H1 (cell line): ENCODE measurements at regions not wholly inside any gene's neighbourhood (a gene's known extent, or its start where the extent isn't known, plus 50 kb on each side); places are given as distances from the start of the nearest gene placed in this dataset.

Source experiments
- SP4 ChIP-seq: IDR thresholded peaks from 2 replicates; pipeline ENCODE4 v1.6.1; 2012; ENCODE audit warnings: low read length, inconsistent platforms
- TBP ChIP-seq: IDR thresholded peaks from 2 replicates; pipeline ENCODE4 v1.6.1; 2011; ENCODE audit warnings: low read depth, low read length, improper control_type of control experiment
- TF ChIP-seq, protein P1 (sequence below): fragments of 300-600 bp; sonication (generic); IDR thresholded peaks from 2 replicates; pipeline ENCODE4 v1.7.1; 2012; ENCODE audit warnings: low read length, moderate library complexity, mild to moderate bottlenecking, inconsistent platforms; ENCODE audit not compliant: insufficient replicate concordance

DNA sequence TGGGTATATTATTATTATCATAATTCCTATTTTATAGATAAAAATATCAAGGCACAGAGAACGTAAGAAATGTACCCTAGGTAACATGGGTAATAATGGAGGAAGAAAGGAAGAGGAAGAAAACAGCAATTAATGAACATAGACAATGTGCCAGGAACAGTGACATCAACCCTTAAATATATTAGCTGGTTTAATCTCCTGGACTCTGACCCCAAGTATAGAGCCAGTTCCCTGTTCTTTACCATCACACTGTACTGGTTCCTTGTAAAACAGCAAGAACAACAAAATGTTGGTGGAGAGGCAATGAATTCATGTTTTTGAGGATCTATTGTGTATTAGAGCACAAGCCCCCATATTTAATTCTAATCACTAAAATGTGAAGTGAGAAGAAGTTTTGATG, 192.1 kb downstream of the SMC2 start (continued):
- TF ChIP-seq, protein P1, sequence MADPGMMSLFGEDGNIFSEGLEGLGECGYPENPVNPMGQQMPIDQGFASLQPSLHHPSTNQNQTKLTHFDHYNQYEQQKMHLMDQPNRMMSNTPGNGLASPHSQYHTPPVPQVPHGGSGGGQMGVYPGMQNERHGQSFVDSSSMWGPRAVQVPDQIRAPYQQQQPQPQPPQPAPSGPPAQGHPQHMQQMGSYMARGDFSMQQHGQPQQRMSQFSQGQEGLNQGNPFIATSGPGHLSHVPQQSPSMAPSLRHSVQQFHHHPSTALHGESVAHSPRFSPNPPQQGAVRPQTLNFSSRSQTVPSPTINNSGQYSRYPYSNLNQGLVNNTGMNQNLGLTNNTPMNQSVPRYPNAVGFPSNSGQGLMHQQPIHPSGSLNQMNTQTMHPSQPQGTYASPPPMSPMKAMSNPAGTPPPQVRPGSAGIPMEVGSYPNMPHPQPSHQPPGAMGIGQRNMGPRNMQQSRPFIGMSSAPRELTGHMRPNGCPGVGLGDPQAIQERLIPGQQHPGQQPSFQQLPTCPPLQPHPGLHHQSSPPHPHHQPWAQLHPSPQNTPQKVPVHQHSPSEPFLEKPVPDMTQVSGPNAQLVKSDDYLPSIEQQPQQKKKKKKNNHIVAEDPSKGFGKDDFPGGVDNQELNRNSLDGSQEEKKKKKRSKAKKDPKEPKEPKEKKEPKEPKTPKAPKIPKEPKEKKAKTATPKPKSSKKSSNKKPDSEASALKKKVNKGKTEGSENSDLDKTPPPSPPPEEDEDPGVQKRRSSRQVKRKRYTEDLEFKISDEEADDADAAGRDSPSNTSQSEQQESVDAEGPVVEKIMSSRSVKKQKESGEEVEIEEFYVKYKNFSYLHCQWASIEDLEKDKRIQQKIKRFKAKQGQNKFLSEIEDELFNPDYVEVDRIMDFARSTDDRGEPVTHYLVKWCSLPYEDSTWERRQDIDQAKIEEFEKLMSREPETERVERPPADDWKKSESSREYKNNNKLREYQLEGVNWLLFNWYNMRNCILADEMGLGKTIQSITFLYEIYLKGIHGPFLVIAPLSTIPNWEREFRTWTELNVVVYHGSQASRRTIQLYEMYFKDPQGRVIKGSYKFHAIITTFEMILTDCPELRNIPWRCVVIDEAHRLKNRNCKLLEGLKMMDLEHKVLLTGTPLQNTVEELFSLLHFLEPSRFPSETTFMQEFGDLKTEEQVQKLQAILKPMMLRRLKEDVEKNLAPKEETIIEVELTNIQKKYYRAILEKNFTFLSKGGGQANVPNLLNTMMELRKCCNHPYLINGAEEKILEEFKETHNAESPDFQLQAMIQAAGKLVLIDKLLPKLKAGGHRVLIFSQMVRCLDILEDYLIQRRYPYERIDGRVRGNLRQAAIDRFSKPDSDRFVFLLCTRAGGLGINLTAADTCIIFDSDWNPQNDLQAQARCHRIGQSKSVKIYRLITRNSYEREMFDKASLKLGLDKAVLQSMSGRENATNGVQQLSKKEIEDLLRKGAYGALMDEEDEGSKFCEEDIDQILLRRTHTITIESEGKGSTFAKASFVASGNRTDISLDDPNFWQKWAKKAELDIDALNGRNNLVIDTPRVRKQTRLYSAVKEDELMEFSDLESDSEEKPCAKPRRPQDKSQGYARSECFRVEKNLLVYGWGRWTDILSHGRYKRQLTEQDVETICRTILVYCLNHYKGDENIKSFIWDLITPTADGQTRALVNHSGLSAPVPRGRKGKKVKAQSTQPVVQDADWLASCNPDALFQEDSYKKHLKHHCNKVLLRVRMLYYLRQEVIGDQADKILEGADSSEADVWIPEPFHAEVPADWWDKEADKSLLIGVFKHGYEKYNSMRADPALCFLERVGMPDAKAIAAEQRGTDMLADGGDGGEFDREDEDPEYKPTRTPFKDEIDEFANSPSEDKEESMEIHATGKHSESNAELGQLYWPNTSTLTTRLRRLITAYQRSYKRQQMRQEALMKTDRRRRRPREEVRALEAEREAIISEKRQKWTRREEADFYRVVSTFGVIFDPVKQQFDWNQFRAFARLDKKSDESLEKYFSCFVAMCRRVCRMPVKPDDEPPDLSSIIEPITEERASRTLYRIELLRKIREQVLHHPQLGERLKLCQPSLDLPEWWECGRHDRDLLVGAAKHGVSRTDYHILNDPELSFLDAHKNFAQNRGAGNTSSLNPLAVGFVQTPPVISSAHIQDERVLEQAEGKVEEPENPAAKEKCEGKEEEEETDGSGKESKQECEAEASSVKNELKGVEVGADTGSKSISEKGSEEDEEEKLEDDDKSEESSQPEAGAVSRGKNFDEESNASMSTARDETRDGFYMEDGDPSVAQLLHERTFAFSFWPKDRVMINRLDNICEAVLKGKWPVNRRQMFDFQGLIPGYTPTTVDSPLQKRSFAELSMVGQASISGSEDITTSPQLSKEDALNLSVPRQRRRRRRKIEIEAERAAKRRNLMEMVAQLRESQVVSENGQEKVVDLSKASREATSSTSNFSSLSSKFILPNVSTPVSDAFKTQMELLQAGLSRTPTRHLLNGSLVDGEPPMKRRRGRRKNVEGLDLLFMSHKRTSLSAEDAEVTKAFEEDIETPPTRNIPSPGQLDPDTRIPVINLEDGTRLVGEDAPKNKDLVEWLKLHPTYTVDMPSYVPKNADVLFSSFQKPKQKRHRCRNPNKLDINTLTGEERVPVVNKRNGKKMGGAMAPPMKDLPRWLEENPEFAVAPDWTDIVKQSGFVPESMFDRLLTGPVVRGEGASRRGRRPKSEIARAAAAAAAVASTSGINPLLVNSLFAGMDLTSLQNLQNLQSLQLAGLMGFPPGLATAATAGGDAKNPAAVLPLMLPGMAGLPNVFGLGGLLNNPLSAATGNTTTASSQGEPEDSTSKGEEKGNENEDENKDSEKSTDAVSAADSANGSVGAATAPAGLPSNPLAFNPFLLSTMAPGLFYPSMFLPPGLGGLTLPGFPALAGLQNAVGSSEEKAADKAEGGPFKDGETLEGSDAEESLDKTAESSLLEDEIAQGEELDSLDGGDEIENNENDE: no peak
- no peak for TF ChIP-seq TBP
- no peak for TF ChIP-seq SP4
